ENCODE measurements at regions not wholly inside any gene's neighbourhood (a gene's known extent, or its start where the extent isn't known, plus 50 kb on each side); places are given as distances from the start of the nearest gene placed in this dataset.
"Not testable (repeated sequence)": the region's sequence is repeated elsewhere in the genome, so short reads cannot be mapped to it uniquely, and the experiment has no call there.

GRCh38 chr3:89533275-89533674, 425.9 kb downstream of the EPHA3 start:
- H3K4me3 ChIP-seq (ENCODE audit: low read depth, low read length) = no peak overlapping the region
- no peak for DNase-seq (ENCODE audit: low read depth)
- TF ChIP-seq CTCF (IDR thresholded peaks at IDR 0.05; ENCODE audit: insufficient read depth, low read depth, low read length, missing control alignments) = no peak

GRCh38 chr3:89554587-89554986, 447.2 kb downstream of the EPHA3 start:
- DNase-seq (ENCODE audit: low read depth); H3K4me3 ChIP-seq (ENCODE audit: low read depth, low read length): not testable (repeated sequence)

- no peak overlapping the region for H3K4me3 ChIP-seq (ENCODE audit: low read depth, low read length)
- no peak for TF ChIP-seq CTCF (IDR thresholded peaks at IDR 0.05; ENCODE audit: insufficient read depth, low read depth, low read length, missing control alignments)
- DNase-seq (ENCODE audit: low read depth) = no peak
Observed at GRCh38 chr3:89558711-89559110, 451.3 kb downstream of the EPHA3 start.

GRCh38 chr3:89560568-89560967, 453.1 kb downstream of the EPHA3 start:
- TF ChIP-seq CTCF (IDR thresholded peaks at IDR 0.05; ENCODE audit: insufficient read depth, low read depth, low read length, missing control alignments) = no peak
- no peak overlapping the region for H3K4me3 ChIP-seq (ENCODE audit: low read depth, low read length)
- no peak for DNase-seq (ENCODE audit: low read depth)

- DNase-seq (ENCODE audit: low read depth) = no peak
- H3K4me3 ChIP-seq (ENCODE audit: low read depth, low read length) = no peak overlapping the region
- no peak for TF ChIP-seq CTCF (IDR thresholded peaks at IDR 0.05; ENCODE audit: insufficient read depth, low read depth, low read length, missing control alignments)
Observed at GRCh38 chr3:89562373-89562772, 455.0 kb downstream of the EPHA3 start.

GRCh38 chr3:89565098-89565497, 457.7 kb downstream of the EPHA3 start:
- no peak overlapping the region for H3K4me3 ChIP-seq (ENCODE audit: low read depth, low read length)
- TF ChIP-seq CTCF (IDR thresholded peaks at IDR 0.05; ENCODE audit: insufficient read depth, low read depth, low read length, missing control alignments) = no peak
- DNase-seq (ENCODE audit: low read depth) = no peak

- no peak for TF ChIP-seq CTCF (IDR thresholded peaks at IDR 0.05; ENCODE audit: insufficient read depth, low read depth, low read length, missing control alignments)
- DNase-seq (ENCODE audit: low read depth) = no peak
- H3K4me3 ChIP-seq (ENCODE audit: low read depth, low read length) = no peak overlapping the region
Observed at GRCh38 chr3:89570465-89570864, 463.0 kb downstream of the EPHA3 start.

- no peak overlapping the region for H3K4me3 ChIP-seq (ENCODE audit: low read depth, low read length)
- DNase-seq (ENCODE audit: low read depth) = no peak
- TF ChIP-seq CTCF (IDR thresholded peaks at IDR 0.05; ENCODE audit: insufficient read depth, low read depth, low read length, missing control alignments) = no peak
Observed at GRCh38 chr3:89571298-89571697, 463.9 kb downstream of the EPHA3 start.
